Fibroblast of lung (primary cell): ENCODE measurements at regions not wholly inside any gene's neighbourhood (a gene's known extent, or its start where the extent isn't known, plus 50 kb on each side); places are given as distances from the start of the nearest gene placed in this dataset.

Experiments used
- DNase-seq, 2 donors: peaks; one replicate each; pipeline versions ENCODE4 v3.0.0 to v3.0.0-alpha.2; 2010; ENCODE audit warnings: low read depth in 2 of 2
- H2AFZ ChIP-seq: 2 replicates; pipeline ENCODE4 v1.5.1; 2012; ENCODE audit warnings: low read length, control low read depth, inconsistent platforms
- H3K27ac ChIP-seq: 2 replicates; pipeline ENCODE4 v1.5.1; 2011; ENCODE audit warnings: low read length, control low read depth; ENCODE audit not compliant: insufficient read depth
- H3K27me3 ChIP-seq: 2 replicates; pipeline ENCODE4 v1.5.1; 2011; ENCODE audit warnings: mild to moderate bottlenecking, low read length; ENCODE audit not compliant: control insufficient read depth, insufficient read depth
- H3K36me3 ChIP-seq: 2 replicates; pipeline ENCODE4 v1.5.1; 2011; ENCODE audit warnings: low read length; ENCODE audit not compliant: control insufficient read depth, insufficient read depth
- H3K4me1 ChIP-seq: 2 replicates; pipeline ENCODE4 v1.5.1; 2011; ENCODE audit warnings: low read length; ENCODE audit not compliant: control insufficient read depth, insufficient read depth; ENCODE audit errors: extremely low read depth
- H3K4me2 ChIP-seq: 2 replicates; pipeline ENCODE4 v1.5.1; 2011; ENCODE audit warnings: low read length, control low read depth; ENCODE audit not compliant: insufficient read depth; ENCODE audit errors: extremely low read depth
- H3K4me3 ChIP-seq, 4 experiments: fragments of 200-600 bp in 1 of 4; sonication (generic) in 1 of 4; replicated peaks in 1 of 4; 2 replicates each; pipeline ENCODE4 v1.5.1; 2011 to 2016; ENCODE audit warnings: low read length in 4 of 4, low read depth in 3 of 4, mild to moderate bottlenecking in 3 of 4, control low read depth in 2 of 4, inconsistent platforms in 1 of 4, mixed read lengths in 1 of 4; ENCODE audit not compliant: insufficient read depth in 1 of 4; ENCODE audit errors: control extremely low read depth in 1 of 4
- H3K79me2 ChIP-seq: 2 replicates; pipeline ENCODE4 v1.5.1; 2012; ENCODE audit warnings: mild to moderate bottlenecking, low read length, inconsistent platforms; ENCODE audit not compliant: control insufficient read depth, insufficient read depth
- H3K9ac ChIP-seq: 2 replicates; pipeline ENCODE4 v1.5.1; 2011; ENCODE audit warnings: mild to moderate bottlenecking, low read length, control low read depth; ENCODE audit not compliant: insufficient read depth
- H3K9me3 ChIP-seq: 2 replicates; pipeline ENCODE4 v1.5.1; 2012; ENCODE audit warnings: low read depth, low read length; ENCODE audit not compliant: control insufficient read depth, insufficient read depth
- H4K20me1 ChIP-seq: 2 replicates; pipeline ENCODE4 v1.5.1; 2011; ENCODE audit warnings: low read length; ENCODE audit not compliant: control insufficient read depth, insufficient read depth; ENCODE audit errors: extremely low read depth
- EZH2 ChIP-seq: IDR thresholded peaks from 2 replicates; pipeline ENCODE4 v1.5.1; 2012; ENCODE audit warnings: low read length, control low read depth, mild to moderate bottlenecking; ENCODE audit errors: missing control alignments
- TF ChIP-seq, protein P1 (sequence below), 2 donors: IDR thresholded peaks in 1 of 2; conservative IDR thresholded peaks in 1 of 2; 1 replicate in 1 of 2; 2 replicates in 1 of 2; pipeline ENCODE4 v1.5.1; 2011 to 2012; ENCODE audit warnings: low read length in 2 of 2, control low read depth in 1 of 2, inconsistent platforms in 1 of 2, low read depth in 1 of 2, mild to moderate bottlenecking in 1 of 2

DNA sequence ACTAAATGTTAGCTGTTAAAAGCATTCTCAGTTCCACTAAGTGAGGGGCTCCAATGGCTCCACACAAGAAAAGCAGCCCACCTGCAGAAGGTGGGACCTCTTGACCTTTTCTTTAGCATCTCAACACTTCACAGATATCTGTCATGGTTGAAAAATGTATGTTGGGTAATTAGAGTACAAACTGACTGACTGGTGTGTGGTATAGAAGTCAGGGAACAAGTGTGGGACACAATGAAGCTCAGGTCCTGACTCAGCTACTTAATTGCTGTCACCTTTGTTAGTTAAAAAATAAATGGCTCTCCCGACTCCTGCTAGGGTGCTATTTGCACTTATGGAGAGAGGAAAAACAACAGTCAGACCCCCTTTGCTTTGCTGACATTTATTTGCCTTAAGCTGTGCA, 299.0 kb downstream of the TTC6 start:
- H2AFZ ChIP-seq = no peak overlapping the region
- TF ChIP-seq, protein P1, sequence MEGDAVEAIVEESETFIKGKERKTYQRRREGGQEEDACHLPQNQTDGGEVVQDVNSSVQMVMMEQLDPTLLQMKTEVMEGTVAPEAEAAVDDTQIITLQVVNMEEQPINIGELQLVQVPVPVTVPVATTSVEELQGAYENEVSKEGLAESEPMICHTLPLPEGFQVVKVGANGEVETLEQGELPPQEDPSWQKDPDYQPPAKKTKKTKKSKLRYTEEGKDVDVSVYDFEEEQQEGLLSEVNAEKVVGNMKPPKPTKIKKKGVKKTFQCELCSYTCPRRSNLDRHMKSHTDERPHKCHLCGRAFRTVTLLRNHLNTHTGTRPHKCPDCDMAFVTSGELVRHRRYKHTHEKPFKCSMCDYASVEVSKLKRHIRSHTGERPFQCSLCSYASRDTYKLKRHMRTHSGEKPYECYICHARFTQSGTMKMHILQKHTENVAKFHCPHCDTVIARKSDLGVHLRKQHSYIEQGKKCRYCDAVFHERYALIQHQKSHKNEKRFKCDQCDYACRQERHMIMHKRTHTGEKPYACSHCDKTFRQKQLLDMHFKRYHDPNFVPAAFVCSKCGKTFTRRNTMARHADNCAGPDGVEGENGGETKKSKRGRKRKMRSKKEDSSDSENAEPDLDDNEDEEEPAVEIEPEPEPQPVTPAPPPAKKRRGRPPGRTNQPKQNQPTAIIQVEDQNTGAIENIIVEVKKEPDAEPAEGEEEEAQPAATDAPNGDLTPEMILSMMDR (conservative IDR thresholded peaks at IDR 0.05 in 1 of 2, IDR thresholded peaks at IDR 0.05 in 1 of 2; ENCODE audit: low read depth in 1 of 2, low read length in 2 of 2) = no peak
- TF ChIP-seq EZH2 = no peak
- H3K9me3 ChIP-seq = no peaks in the 10 kb centered on the region

DNA sequence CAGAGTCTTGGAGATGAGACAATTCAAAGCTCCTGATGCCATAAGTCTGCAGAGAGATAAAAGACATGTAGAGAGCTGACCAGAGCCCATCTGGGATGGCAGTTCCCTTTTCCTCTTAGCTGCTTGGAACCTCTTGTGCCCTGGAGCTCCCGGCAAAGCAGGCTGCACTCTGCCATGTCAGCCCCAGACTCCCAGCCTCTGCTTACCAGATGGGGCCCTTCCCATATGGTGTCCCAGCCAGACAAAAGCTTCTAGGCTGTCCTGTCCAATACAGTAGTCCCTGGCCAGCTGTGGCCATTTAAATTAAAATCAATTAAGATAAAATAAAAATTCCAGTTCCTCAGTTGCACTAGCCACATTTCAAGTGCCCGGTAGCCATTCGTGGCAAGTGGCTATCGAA, 303.9 kb downstream of the TTC6 start:
- Histone ChIP-seq H3K4me3 (no peak overlapping the region), H3K9me3 (no peaks in the 10 kb centered on the region), H3K9ac (no peak overlapping the region), H3K79me2 (no peaks in the 10 kb centered on the region), H4K20me1 (no peaks in the 10 kb centered on the region), H2AFZ (no peak overlapping the region), H3K27me3 (no peaks in the 10 kb centered on the region), H3K27ac (no peak overlapping the region), H3K36me3 (no peaks in the 10 kb centered on the region), H3K4me1 (peaks cover 4% of the 10 kb centered on the region), H3K4me2 (no peak overlapping the region)
- DNase-seq = no peak
- TF ChIP-seq, protein P1 (conservative IDR thresholded peaks at IDR 0.05 in 1 of 2, IDR thresholded peaks at IDR 0.05 in 1 of 2; ENCODE audit: low read depth in 1 of 2, low read length in 2 of 2) = no peak
- TF ChIP-seq EZH2 = no peak

More for the DNA sequence above, 299.0 kb downstream of the TTC6 start:
- Histone ChIP-seq H3K36me3 (no peaks in the 10 kb centered on the region), H3K79me2 (no peaks in the 10 kb centered on the region), H3K27ac (no peak overlapping the region), H3K9ac (no peak overlapping the region), H3K4me3 (no peak overlapping the region), H3K27me3 (no peaks in the 10 kb centered on the region), H3K4me2 (no peak overlapping the region), H3K4me1 (no peaks in the 10 kb centered on the region), H4K20me1 (no peaks in the 10 kb centered on the region)
- DNase-seq = no peak

DNA sequence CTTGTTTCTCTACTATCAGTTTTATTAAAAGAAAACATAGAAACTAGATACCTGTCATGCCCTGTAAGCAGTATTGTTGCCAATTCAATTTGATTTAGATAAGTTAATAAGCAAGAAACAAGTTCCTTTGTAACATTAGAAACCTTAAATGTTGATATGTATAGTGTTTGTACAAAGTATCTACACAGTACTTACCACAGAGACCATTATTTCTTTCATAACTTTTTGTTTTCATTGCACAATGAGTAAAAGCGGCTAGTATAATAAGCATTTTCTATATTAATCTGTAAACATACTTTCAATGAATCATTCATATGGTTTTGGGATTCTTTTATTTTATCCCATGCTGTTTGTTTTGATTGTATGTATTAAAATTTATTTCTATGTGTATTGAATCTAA, 305.1 kb downstream of the TTC6 start:
- Histone ChIP-seq H3K27ac (no peak overlapping the region), H3K9me3 (no peaks in the 10 kb centered on the region), H3K4me3 (no peak overlapping the region), H2AFZ (no peak overlapping the region), H3K79me2 (no peaks in the 10 kb centered on the region), H3K36me3 (no peaks in the 10 kb centered on the region), H3K4me2 (no peak overlapping the region), H3K9ac (no peak overlapping the region), H3K4me1 (peaks cover 4% of the 10 kb centered on the region), H4K20me1 (no peaks in the 10 kb centered on the region), H3K27me3 (no peaks in the 10 kb centered on the region)
- TF ChIP-seq, protein P1 (conservative IDR thresholded peaks at IDR 0.05 in 1 of 2, IDR thresholded peaks at IDR 0.05 in 1 of 2; ENCODE audit: low read depth in 1 of 2, low read length in 2 of 2) = no peak
- TF ChIP-seq EZH2 = no peak
- DNase-seq = peak in 1 of 2 donors; percentile 71
